ENCODE measurements at regions not wholly inside any gene's neighbourhood (a gene's known extent, or its start where the extent isn't known, plus 50 kb on each side); places are given as distances from the start of the nearest gene placed in this dataset.

- ChIA-PET POLR2A (no interaction called here), CTCF (interaction anchor here (1.0 kb wide), 1 partner anchor 10 kb away, joined by 3 read pairs; no protein-coding TSS in a partner anchor)
- TF ChIP-seq, protein P1, sequence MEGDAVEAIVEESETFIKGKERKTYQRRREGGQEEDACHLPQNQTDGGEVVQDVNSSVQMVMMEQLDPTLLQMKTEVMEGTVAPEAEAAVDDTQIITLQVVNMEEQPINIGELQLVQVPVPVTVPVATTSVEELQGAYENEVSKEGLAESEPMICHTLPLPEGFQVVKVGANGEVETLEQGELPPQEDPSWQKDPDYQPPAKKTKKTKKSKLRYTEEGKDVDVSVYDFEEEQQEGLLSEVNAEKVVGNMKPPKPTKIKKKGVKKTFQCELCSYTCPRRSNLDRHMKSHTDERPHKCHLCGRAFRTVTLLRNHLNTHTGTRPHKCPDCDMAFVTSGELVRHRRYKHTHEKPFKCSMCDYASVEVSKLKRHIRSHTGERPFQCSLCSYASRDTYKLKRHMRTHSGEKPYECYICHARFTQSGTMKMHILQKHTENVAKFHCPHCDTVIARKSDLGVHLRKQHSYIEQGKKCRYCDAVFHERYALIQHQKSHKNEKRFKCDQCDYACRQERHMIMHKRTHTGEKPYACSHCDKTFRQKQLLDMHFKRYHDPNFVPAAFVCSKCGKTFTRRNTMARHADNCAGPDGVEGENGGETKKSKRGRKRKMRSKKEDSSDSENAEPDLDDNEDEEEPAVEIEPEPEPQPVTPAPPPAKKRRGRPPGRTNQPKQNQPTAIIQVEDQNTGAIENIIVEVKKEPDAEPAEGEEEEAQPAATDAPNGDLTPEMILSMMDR (IDR thresholded peaks at IDR 0.05) = no peak
- Histone ChIP-seq H3K36me3 (ENCODE audit: insufficient read depth, low read length) (no peaks in the 10 kb centered on the region), H3K4me1 (ENCODE audit: insufficient read depth, low read length) (no peaks in the 10 kb centered on the region), H3K4me3 (ENCODE audit: low read length) (no peak overlapping the region), H3K9me3 (ENCODE audit: control insufficient read depth in 1 of 2, insufficient read depth in 1 of 2, low read length in 2 of 2) (peaks cover 0 to 15% of the 10 kb centered on the region in 2 experiments), H3K27ac (ENCODE audit: low read depth in 1 of 2, low read length in 2 of 2) (no peak overlapping the region), H3K27me3 (ENCODE audit: control insufficient read depth in 1 of 2, insufficient read depth in 2 of 2, low read length in 2 of 2) (peaks cover 0 to 5% of the 10 kb centered on the region in 2 experiments)
- ATAC-seq (ENCODE audit: poor library complexity) (no peak), DNase-seq (no peak)
- peaks cover 8% of the 10 kb centered on the region for H3K9me3 Mint-ChIP-seq
- H3K4me3 Mint-ChIP-seq = no peak overlapping the region
- intact Hi-C loops (cut with DNase I, micrococcal nuclease) = no loop called here
- H3K36me3 Mint-ChIP-seq (ENCODE audit: low read depth) = no peaks in the 10 kb centered on the region
- peaks cover 20% of the 10 kb centered on the region for H3K27me3 Mint-ChIP-seq
- H3K4me1 Mint-ChIP-seq (ENCODE audit: low read depth) = no peaks in the 10 kb centered on the region
- no peak overlapping the region for H3K27ac Mint-ChIP-seq
Measured at GRCh38 chr16:51445250-51445649, 294.2 kb upstream of the SALL1 start.

DNA sequence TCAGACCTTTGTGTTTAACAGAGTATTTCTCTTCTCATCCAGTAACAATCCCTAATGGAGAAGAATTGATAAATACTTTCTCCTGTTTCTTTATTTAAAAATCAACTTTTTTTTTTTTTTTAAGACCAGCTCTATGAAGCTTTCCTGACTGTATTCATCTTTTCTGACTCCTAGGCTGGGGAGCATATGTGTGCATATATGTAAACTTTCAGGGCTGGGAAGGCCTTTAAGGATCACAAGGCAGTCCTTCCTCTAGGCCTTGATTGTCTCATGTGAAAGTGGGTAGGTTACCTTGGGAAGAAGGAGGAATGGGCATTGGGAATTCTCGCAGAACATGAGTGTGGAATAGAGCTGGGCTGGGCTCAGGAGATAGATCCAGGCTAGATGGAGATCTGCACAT, 292.9 kb upstream of the SALL1 start:
- intact Hi-C loops (cut with DNase I, micrococcal nuclease) = no loop called here
- Mint-ChIP-seq H3K27ac (no peak overlapping the region), H3K4me1 (ENCODE audit: low read depth) (no peaks in the 10 kb centered on the region), H3K36me3 (ENCODE audit: low read depth) (no peaks in the 10 kb centered on the region), H3K9me3 (peaks cover 8% of the 10 kb centered on the region), H3K4me3 (no peak overlapping the region), H3K27me3 (peaks cover 27% of the 10 kb centered on the region)
- no peak overlapping the region for H3K27ac ChIP-seq (ENCODE audit: low read depth in 1 of 2, low read length in 2 of 2)
- no peaks in the 10 kb centered on the region for H3K4me1 ChIP-seq (ENCODE audit: insufficient read depth, low read length)
- no peaks in the 10 kb centered on the region for H3K36me3 ChIP-seq (ENCODE audit: insufficient read depth, low read length)
- ChIA-PET POLR2A (no interaction called here), CTCF (no interaction called here)
- no peak for ATAC-seq (ENCODE audit: poor library complexity)
- peaks cover 0 to 7% of the 10 kb centered on the region in 2 experiments for H3K27me3 ChIP-seq (ENCODE audit: control insufficient read depth in 1 of 2, insufficient read depth in 2 of 2, low read length in 2 of 2)
- TF ChIP-seq, protein P1 (IDR thresholded peaks at IDR 0.05) = no peak
- peaks cover 0 to 12% of the 10 kb centered on the region in 2 experiments for H3K9me3 ChIP-seq (ENCODE audit: control insufficient read depth in 1 of 2, insufficient read depth in 1 of 2, low read length in 2 of 2)
- DNase-seq = no peak
- no peak overlapping the region for H3K4me3 ChIP-seq (ENCODE audit: low read length)

GRCh38 chr16:51442141-51442870, 291.2 kb upstream of the SALL1 start:
- Mint-ChIP-seq H3K36me3 (ENCODE audit: low read depth) (no peaks in the 10 kb centered on the region), H3K9me3 (peaks cover 11% of the 10 kb centered on the region), H3K27me3 (peaks cover 38% of the 10 kb centered on the region), H3K27ac (no peak overlapping the region), H3K4me3 (no peak overlapping the region), H3K4me1 (ENCODE audit: low read depth) (no peaks in the 10 kb centered on the region)
- ATAC-seq (ENCODE audit: poor library complexity) (no peak), DNase-seq (no peak)
- peaks cover 0 to 7% of the 10 kb centered on the region in 2 experiments for H3K27me3 ChIP-seq (ENCODE audit: control insufficient read depth in 1 of 2, insufficient read depth in 2 of 2, low read length in 2 of 2)
- H3K4me1 ChIP-seq (ENCODE audit: insufficient read depth, low read length) = no peaks in the 10 kb centered on the region
- intact Hi-C loops (cut with DNase I, micrococcal nuclease) = no loop called here
- TF ChIP-seq, protein P1 (IDR thresholded peaks at IDR 0.05) = no peak
- H3K9me3 ChIP-seq (ENCODE audit: control insufficient read depth in 1 of 2, insufficient read depth in 1 of 2, low read length in 2 of 2) = peaks cover 0 to 9% of the 10 kb centered on the region in 2 experiments
- no peaks in the 10 kb centered on the region for H3K36me3 ChIP-seq (ENCODE audit: insufficient read depth, low read length)
- ChIA-PET POLR2A (no interaction called here), CTCF (no interaction called here)
- H3K27ac ChIP-seq (ENCODE audit: low read depth in 1 of 2, low read length in 2 of 2) = no peak overlapping the region
- no peak overlapping the region for H3K4me3 ChIP-seq (ENCODE audit: low read length)
